Gastroesophageal sphincter (tissue), 4 donors: ENCODE measurements at regions not wholly inside any gene's neighbourhood (a gene's known extent, or its start where the extent isn't known, plus 50 kb on each side); places are given as distances from the start of the nearest gene placed in this dataset.

Source experiments
- ATAC-seq: fragments of 150-250 bp; one replicate; pipeline ENCODE4 v1.9.1; 2016; ENCODE audit warnings: mild to moderate bottlenecking, moderate library complexity
- H3K27ac ChIP-seq, 4 donors: fragments of 200-600 bp; sonication (generic) in 3 of 4; 1 replicate in 3 of 4; 2 replicates in 1 of 4; pipeline ENCODE4 v1.5.1; 2016 to 2019
- H3K27me3 ChIP-seq: fragments of 200-600 bp; sonication (generic); one replicate; pipeline ENCODE4 v1.5.1; 2019
- H3K36me3 ChIP-seq, 2 donors: fragments of 200-600 bp; sonication (generic); one replicate each; pipeline ENCODE4 v1.5.1; 2019; ENCODE audit warnings: control low read depth in 1 of 2
- H3K4me1 ChIP-seq, 3 donors: fragments of 200-600 bp; sonication (generic); 1 replicate in 2 of 3; 2 replicates in 1 of 3; pipeline ENCODE4 v1.5.1; 2016 to 2019; ENCODE audit warnings: control low read depth in 2 of 3
- H3K4me3 ChIP-seq, 2 donors: fragments of 200-600 bp; sonication (generic); one replicate each; pipeline ENCODE4 v1.5.1; 2019; ENCODE audit warnings: mild to moderate bottlenecking in 1 of 2, moderate library complexity in 1 of 2
- H3K9me3 ChIP-seq, 3 donors: fragments of 200-600 bp; sonication (generic); one replicate each; pipeline ENCODE4 v1.5.1; 2017 to 2019; ENCODE audit warnings: control low read depth in 2 of 3
- EP300 ChIP-seq: sonication (generic); formaldehyde crosslinking; IDR thresholded peaks from one replicate; pipeline ENCODE4 v1.6.1; 2017; ENCODE audit warnings: antibody characterized with exemption, mild to moderate bottlenecking
- POLR2A ChIP-seq, 2 donors: fragments of 450-650 bp; IDR thresholded peaks; one replicate each; pipeline ENCODE4 v1.6.1; 2017; ENCODE audit warnings: antibody characterized with exemption in 2 of 2, mild to moderate bottlenecking in 2 of 2, moderate library complexity in 1 of 2
- POLR2AphosphoS5 ChIP-seq: sonication (generic); formaldehyde crosslinking; IDR thresholded peaks from one replicate; pipeline ENCODE4 v1.6.1; 2017; ENCODE audit warnings: antibody characterized with exemption
- WGBS, 2 donors: methylation state at CpG; one replicate each; pipeline ENCODE4 v1.1.5; 2018; ENCODE audit warnings: low coverage in 1 of 2; 5-methylcytosine and 5-hydroxymethylcytosine counted together
- TF ChIP-seq, protein P1 (sequence below), 4 experiments: fragments of 200-600 bp in 2 of 4; fragments of 450-650 bp in 2 of 4; sonication (generic) in 1 of 4; IDR thresholded peaks; one replicate each; pipeline ENCODE4 v1.5.1; 2017 to 2019; ENCODE audit warnings: antibody characterized with exemption in 4 of 4, mild to moderate bottlenecking in 2 of 4, moderate library complexity in 2 of 4

DNA sequence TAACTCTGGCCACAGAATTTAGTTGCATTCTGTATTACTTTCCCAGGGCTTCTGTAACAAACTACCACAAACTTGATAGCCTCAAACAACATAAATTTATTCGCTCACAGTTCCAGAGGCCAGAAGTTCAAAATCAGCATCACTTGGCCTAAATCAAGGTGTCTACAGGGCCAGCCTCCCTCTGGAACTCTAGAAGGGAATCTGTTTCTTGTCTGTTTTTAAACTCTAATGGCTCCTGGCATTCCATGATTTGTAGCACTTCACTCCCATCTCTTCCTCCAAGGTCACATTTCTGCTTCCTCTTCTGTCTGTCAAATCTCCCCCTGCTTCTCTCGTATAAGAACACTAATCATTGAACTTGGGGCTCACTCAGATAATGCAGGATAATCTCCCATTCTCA lies 151.9 kb upstream of the ARPP21 start:
- no peak overlapping the region for H3K27ac ChIP-seq
- no peaks in the 10 kb centered on the region for H3K27me3 ChIP-seq
- H3K36me3 ChIP-seq = no peaks in the 10 kb centered on the region
- TF ChIP-seq POLR2A (IDR thresholded peaks at IDR 0.05) (no peak), POLR2AphosphoS5 (no peak), EP300 (no peak)
- TF ChIP-seq, protein P1, sequence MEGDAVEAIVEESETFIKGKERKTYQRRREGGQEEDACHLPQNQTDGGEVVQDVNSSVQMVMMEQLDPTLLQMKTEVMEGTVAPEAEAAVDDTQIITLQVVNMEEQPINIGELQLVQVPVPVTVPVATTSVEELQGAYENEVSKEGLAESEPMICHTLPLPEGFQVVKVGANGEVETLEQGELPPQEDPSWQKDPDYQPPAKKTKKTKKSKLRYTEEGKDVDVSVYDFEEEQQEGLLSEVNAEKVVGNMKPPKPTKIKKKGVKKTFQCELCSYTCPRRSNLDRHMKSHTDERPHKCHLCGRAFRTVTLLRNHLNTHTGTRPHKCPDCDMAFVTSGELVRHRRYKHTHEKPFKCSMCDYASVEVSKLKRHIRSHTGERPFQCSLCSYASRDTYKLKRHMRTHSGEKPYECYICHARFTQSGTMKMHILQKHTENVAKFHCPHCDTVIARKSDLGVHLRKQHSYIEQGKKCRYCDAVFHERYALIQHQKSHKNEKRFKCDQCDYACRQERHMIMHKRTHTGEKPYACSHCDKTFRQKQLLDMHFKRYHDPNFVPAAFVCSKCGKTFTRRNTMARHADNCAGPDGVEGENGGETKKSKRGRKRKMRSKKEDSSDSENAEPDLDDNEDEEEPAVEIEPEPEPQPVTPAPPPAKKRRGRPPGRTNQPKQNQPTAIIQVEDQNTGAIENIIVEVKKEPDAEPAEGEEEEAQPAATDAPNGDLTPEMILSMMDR (IDR thresholded peaks at IDR 0.05) = no peak
- no peak for ATAC-seq
- H3K4me3 ChIP-seq = no peak overlapping the region
- H3K4me1 ChIP-seq = no peaks in the 10 kb centered on the region
- 63 to 83% methylated on average over 2 of the region's 2 CpGs for WGBS, 2 donors
- no peaks in the 10 kb centered on the region for H3K9me3 ChIP-seq

DNA sequence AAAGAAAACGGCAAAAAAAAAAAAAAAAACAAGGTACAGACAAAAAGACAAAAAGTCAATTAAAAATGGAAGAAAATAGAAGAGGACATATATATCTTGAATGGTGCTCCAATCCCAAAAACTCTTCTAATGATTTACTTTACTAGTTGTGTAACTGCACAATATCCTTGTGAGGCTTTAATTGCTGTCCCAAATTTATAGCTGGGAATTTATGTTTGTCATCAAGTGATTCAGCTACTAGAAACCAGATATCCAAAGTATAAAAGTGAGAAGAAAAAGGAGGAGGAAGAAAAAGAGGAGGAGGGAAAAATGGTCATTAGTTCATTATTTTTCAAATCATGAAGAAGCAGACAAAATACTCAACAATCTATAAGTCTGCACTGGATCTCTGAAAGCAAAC lies 150.8 kb upstream of the ARPP21 start:
- Histone ChIP-seq H3K4me3 (no peak overlapping the region), H3K4me1 (no peaks in the 10 kb centered on the region), H3K27me3 (no peaks in the 10 kb centered on the region), H3K36me3 (no peaks in the 10 kb centered on the region), H3K9me3 (no peaks in the 10 kb centered on the region), H3K27ac (no peak overlapping the region)
- TF ChIP-seq, protein P1 (IDR thresholded peaks at IDR 0.05) = no peak
- TF ChIP-seq POLR2AphosphoS5 (no peak), EP300 (no peak), POLR2A (IDR thresholded peaks at IDR 0.05) (no peak)
- no peak for ATAC-seq
- 89% methylated on average over 1 of the region's 1 CpG; no CpG with 5 or more reads in 1 of the 2 donors for WGBS, 2 donors

DNA sequence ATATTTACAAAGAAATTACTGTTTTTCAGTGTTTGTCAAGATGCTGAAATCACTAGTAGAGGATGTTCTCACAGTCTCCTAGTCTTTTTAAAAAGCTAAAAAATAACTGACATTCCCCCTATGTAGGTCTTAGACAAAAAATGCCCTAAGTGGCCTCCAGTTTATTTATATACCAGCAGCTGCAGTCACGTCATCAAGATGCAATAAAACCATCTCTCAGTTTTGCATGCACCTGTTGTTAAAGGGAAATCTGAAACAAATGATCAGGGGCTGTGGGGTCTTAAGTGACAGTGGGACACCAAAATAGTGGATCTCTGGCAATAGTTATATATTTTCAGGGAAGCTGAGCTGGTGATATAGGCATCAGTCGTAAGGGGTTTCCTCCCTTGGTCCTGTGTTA lies 146.5 kb upstream of the ARPP21 start:
- H3K4me1 ChIP-seq = no peaks in the 10 kb centered on the region
- no peaks in the 10 kb centered on the region for H3K36me3 ChIP-seq
- no peaks in the 10 kb centered on the region for H3K27me3 ChIP-seq
- no peaks in the 10 kb centered on the region for H3K9me3 ChIP-seq
- no peak overlapping the region for H3K27ac ChIP-seq
- WGBS, 2 donors = 52 to 80% methylated on average over 2 of the region's 2 CpGs
- no peak overlapping the region for H3K4me3 ChIP-seq
- TF ChIP-seq POLR2AphosphoS5 = no peak
- TF ChIP-seq POLR2A (IDR thresholded peaks at IDR 0.05) = no peak
- TF ChIP-seq EP300 = no peak
- TF ChIP-seq, protein P1 (IDR thresholded peaks at IDR 0.05) = no peak
- ATAC-seq = no peak

DNA sequence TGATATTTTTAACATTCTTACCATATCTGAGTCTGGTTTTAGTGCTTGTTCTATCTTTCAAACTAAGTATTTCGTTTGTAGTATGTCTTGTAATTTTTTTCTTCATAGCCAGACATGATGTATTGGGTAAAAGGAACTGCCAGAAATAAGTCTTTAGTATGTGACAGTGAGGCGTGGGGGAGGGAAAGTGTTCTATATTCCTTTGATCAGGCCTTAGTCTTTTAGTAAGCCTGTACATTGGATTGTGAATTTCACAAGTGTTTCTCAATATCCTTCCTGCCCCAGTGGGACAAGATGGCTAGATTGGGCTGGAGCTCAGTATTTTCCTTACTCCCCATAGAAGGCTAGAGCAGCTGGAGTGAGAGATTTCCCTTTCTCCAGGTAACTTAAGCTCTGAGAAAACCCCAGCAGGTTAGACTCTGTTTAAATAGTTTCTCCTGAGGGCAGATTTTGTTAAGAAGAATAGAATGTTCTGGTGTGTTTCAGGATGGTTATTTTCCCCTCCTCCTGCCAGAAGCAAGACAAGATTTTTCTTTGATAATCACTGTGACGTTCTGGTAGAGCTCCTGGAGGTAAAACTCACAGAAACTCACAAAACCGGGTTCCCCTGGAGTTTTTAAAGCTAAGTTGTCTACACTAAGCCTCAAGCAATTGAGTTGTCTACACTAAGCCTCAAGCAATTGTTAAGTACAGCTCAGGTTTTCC lies 140.7 kb upstream of the ARPP21 start:
- Histone ChIP-seq H3K36me3 (no peaks in the 10 kb centered on the region), H3K27ac (no peak overlapping the region), H3K4me3 (no peak overlapping the region), H3K4me1 (no peaks in the 10 kb centered on the region), H3K27me3 (no peaks in the 10 kb centered on the region), H3K9me3 (no peaks in the 10 kb centered on the region)
- ATAC-seq = no peak
- WGBS, 2 donors = 44 to 66% methylated on average over 4 of the region's 4 CpGs
- TF ChIP-seq, protein P1 (IDR thresholded peaks at IDR 0.05) = no peak
- TF ChIP-seq POLR2A (IDR thresholded peaks at IDR 0.05) (no peak), POLR2AphosphoS5 (no peak)

DNA sequence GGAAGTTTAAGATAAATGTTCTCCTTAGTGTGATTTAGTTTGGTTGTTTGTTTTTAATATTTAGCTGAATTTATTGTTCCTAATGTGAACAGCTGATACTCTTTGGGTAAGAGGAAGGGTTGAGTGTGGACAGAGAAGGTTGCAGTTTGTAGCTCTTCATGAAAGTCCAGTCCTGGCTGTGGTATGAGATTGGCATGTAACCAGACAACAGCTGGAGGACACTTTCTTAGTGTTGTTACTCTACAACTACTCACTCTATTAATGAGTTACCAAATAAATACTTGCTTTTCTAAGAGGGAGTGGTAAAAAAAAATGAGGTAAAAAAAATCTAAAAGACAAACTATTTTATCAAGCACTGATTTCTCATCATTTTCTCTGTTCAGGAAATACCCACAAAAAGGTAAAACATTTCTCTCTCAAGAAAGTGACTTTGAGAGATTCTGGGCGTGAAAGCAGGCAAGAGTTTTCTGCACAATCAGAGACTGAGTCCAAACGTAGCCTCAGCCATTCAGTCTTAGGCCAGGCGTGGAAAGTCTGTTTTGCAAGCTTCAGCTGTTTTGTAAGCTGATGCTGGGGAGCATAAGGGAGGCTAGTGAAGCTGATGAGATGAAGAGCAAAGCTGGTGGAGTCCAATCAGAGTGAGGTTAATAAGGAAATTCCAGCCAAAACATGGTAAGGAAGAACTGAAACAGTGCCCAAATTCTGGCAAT lies 138.5 kb upstream of the ARPP21 start:
- 48 to 50% methylated on average over 3 of the region's 3 CpGs for whole genome bisulfite sequencing, 2 donors
- no peak overlapping the region for H3K27ac ChIP-seq
- no peak for ATAC-seq

More for the DNA sequence above, 138.5 kb upstream of the ARPP21 start:
- Histone ChIP-seq H3K4me1 (no peaks in the 10 kb centered on the region), H3K9me3 (no peaks in the 10 kb centered on the region), H3K36me3 (no peaks in the 10 kb centered on the region), H3K27me3 (no peaks in the 10 kb centered on the region), H3K4me3 (no peak overlapping the region)
- TF ChIP-seq EP300 (no peak), POLR2A (IDR thresholded peaks at IDR 0.05) (no peak), POLR2AphosphoS5 (no peak)
- TF ChIP-seq, protein P1 (IDR thresholded peaks at IDR 0.05) = no peak
